Cortex of kidney (tissue), 1 donor: ENCODE measurements at regions not wholly inside any gene's neighbourhood (a gene's known extent, or its start where the extent isn't known, plus 50 kb on each side); places are given as distances from the start of the nearest gene placed in this dataset.
A peak's percentile ranks its signal among the peaks of the same experiment; 100 is the strongest.

Source experiments
- DNase-seq: peaks from one replicate; lab custom pipeline; 2025; lab: John Stamatoyannopoulos, UW

DNA sequence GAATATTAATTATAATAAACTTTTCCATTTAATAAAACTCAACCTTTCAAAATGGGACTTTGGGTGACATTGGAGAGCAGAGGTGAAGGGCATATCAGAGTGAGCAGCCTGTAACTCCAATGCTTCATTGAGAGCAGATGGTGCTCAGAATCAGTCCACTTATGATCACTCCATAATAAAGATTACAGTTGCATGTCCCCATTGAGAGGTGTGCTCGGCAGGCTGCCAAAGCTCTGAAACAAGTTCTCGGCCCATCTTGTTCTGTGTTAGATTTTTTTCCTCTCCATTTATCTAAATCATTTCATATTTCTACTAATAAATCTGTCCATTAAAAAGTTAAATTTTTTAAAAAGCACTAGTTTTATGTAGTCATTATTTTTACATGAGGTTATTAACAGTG is 1786.4 kb upstream of the WWC1 start:
- DNase-seq = no peak

DNA sequence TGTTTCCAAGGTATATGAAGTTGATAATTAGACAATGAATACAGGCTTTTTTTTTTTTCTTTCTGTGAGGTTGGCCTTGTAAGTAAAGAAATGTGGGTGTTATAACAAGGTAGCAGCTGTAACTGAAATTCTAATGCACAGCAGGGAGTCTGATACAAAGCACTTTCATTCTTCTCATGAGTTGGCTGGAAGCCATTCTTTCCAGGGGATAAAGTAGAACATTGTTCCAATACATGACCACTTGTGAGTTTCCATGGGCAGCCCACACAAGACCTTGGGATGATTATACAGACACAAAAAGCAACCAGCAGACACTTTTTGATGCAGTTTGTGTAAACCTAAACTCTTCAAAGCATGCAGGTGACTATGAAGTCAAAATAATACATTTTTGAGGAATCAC is 1785.9 kb upstream of the WWC1 start:
- no peak for DNase-seq

- DNase-seq = no peak
Observed at GRCh38 chr5:166507810-166508425, 1783.5 kb upstream of the WWC1 start.

GRCh38 chr5:166509085-166509484 is 1782.4 kb upstream of the WWC1 start:
- no peak for DNase-seq

- DNase-seq = peak; percentile 4
Observed at GRCh38 chr5:166517976-166518375, 1773.5 kb upstream of the WWC1 start.

DNA sequence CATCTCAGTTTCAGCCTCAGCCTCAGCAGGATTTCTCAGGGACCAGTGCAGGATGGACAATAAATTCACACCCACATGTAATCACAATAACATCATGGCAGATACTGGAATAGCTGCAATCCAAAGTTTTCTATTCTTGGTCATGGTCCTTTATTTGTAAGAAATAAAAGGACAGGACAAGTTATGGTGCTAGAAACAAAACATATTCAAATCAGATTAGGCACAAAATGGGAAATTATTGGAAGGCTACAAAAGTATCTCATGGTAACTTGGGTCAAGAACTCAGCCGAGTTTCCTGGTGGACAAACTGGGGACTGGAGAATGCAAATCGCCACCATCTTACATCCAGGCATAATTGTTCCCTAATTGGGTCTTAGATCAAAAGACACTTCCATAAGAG is 1768.2 kb upstream of the WWC1 start:
- DNase-seq = no peak

- no peak for DNase-seq
Observed at GRCh38 chr5:166529200-166529599, 1762.2 kb upstream of the WWC1 start.

GRCh38 chr5:166532456-166533220 is 1758.8 kb upstream of the WWC1 start:
- no peak for DNase-seq

DNA sequence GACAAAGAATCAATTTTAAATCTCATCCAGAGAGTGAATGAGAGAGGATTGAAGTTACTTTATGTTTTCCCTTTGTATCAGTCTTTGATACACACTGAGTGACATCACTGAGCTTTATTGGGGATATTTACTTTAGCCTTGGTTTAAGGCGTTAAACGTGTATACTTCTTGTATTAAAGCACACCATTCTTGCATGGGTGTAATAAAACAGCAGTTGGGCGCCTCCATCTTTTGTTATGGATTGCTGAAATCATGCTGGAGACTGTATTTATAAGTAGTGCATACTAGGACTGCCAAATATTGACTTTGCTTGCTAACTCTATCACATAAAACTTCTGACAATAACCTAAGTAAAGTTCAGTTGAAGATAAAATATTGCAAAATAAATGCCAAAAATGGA is 1755.8 kb upstream of the WWC1 start:
- DNase-seq = no peak

GRCh38 chr5:166540156-166540555 is 1751.3 kb upstream of the WWC1 start:
- DNase-seq = no peak

GRCh38 chr5:166551384-166551783 is 1740.1 kb upstream of the WWC1 start:
- DNase-seq = no peak

- DNase-seq = no peak
Observed at GRCh38 chr5:166553778-166554177, 1737.7 kb upstream of the WWC1 start.

DNA sequence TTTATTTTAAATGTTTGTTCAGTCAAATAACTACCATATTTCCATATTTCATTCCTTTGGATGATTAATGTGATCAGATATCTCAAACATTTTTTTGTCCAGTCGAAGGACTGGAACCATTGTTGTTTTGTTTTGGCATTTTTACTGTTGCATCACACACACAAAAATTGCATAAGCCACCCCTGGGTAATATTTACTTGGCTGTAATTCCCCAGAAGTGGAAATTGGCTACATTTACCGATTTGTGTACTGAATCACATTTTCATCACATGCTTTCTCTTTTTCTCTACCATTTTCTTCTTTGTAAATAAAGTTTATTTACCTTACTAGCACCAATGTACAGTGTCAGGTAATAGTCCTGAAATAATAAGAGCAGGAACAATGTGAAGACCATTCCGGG is 1729.7 kb upstream of the WWC1 start:
- DNase-seq = no peak

GRCh38 chr5:166562246-166562645 is 1729.2 kb upstream of the WWC1 start:
- no peak for DNase-seq

DNA sequence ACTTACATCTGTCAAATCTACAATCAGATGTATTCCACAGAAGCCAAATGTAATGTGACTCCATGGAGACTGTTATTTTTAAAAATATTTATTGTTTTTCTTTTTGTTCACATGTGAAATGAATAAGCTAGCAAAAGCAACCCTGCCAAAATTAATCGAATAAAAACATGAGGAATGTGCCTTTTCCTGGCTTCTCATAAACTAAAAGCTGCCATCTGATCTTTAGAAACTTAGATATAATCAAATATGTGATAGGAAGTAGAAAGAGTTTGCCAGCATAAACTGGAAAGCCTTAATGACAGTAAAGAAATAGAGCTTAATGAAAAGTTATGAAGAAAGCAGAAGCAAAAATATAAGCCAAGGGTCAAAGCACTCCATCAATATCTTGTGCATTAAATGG is 1724.7 kb upstream of the WWC1 start:
- no peak for DNase-seq

- no peak for DNase-seq
Observed at GRCh38 chr5:166570865-166571264, 1720.6 kb upstream of the WWC1 start.

DNA sequence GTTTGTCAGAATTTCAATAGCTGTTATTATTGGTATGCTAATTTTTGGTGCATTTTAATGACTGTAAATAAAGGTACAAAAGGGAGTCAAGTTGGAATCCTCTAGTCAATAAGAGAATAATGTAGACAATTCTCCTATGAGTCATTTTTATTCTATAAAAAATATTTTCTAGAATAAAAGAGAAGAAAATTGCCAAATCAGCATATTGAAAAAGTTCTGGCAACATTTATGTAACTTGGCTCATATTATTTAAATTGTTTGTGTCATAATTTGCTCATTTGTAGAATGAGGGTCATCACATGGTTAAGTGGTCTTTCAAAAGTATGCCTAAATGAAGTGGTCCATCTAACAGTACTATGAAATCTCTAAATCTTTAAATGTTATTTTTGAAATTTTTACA is 1719.8 kb upstream of the WWC1 start:
- DNase-seq = no peak

DNA sequence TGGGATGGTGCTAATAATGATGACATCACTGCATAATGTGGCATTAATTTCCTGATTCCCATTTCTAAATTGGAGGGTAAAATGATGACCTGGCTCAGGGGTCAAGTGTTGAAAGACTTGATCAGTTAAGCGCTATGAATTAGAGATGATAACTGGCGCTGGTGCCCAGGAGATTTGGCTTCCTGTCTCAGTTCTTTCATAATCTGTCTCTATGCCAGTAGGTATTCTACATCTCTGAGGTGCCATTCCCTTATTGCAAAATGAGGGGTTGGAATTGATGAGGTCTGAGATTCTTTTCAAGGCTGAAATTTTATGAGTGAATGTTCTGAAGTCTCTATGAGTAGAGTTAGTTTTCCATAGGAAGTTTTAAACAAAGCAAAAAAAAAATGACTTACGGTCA is 1715.1 kb upstream of the WWC1 start:
- no peak for DNase-seq

DNA sequence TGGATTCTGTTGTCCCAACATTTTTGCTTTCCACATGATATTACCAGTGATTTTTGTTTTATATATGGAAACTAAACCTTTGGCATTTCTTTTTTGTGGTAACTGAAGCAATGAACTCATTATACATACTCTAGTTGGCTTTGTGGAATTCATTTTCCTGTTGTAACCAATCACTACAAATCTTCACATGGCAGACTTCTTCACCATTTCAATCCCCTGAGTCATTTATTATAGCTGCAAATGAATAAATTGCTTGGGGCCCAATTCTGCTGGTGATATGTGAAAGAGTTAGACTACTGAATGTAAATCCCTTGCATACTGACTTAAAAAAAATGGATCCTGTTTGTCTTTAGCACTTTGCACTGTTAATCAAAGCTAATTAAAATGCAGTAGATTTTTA is 1709.6 kb upstream of the WWC1 start:
- DNase-seq = no peak

GRCh38 chr5:166582416-166582815 is 1709.0 kb upstream of the WWC1 start:
- DNase-seq = no peak

- no peak for DNase-seq
Observed at GRCh38 chr5:166594567-166594966, 1696.9 kb upstream of the WWC1 start.

DNA sequence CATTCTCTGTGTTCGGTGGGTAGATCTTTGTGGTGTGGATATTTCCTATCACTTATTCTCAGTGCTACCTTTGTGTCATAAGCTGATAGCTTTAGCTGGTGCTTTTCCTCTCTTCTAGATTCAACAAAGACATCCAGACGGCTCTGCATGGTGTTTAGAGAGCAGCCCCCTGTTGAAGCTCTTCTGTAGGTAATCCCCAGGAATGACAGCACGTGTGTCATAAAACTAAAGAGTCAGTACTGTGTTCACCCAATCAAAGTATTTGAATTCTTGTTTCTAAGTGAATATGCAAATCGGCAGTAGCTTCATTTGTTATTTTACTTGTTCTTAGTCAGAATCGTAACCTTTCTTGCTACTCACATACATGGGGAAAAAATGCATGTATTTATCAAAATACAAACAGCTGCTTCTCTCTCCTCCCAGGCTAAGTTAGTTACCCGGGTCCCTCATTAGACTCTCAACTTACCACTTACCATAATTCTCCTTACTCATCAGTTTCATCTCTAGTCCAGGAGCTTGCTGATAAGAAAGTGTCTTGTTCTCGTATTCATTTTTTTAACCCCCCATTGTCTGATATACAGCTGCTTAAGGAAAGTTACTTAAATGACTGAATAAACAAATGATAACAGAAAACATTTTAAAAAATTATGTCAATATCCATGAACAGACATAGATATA is 1696.0 kb upstream of the WWC1 start:
- no peak for DNase-seq

GRCh38 chr5:166596043-166596442 is 1695.4 kb upstream of the WWC1 start:
- no peak for DNase-seq
